Mesendoderm (in vitro differentiated cells): ENCODE measurements at regions not wholly inside any gene's neighbourhood (a gene's known extent, or its start where the extent isn't known, plus 50 kb on each side); places are given as distances from the start of the nearest gene placed in this dataset.
A peak's percentile ranks its signal among the peaks of the same experiment; 100 is the strongest.

Experiments used
- DNase-seq: peaks from one replicate; pipeline ENCODE4 v3.0.0; 2013
- H2AK5ac ChIP-seq: 2 replicates; pipeline ENCODE4 v1.6.1; 2013; ENCODE audit warnings: low read length, inconsistent platforms
- H2BK120ac ChIP-seq: 2 replicates; pipeline ENCODE4 v1.6.1; 2013; ENCODE audit warnings: low read depth, mild to moderate bottlenecking, low read length, moderate library complexity, mixed read lengths
- H2BK15ac ChIP-seq: replicated peaks from 2 replicates; pipeline ENCODE4 v1.6.1; 2013; ENCODE audit warnings: low read depth, mild to moderate bottlenecking, moderate library complexity
- H2BK5ac ChIP-seq: 2 replicates; pipeline ENCODE4 v1.6.1; 2013; ENCODE audit warnings: low read length, inconsistent platforms
- H3K18ac ChIP-seq: 2 replicates; pipeline ENCODE4 v1.6.1; 2013; ENCODE audit warnings: mild to moderate bottlenecking, low read length, mixed read lengths
- H3K23ac ChIP-seq: one replicate; pipeline ENCODE4 v1.6.1; 2013; ENCODE audit warnings: low read length
- H3K27ac ChIP-seq: 2 replicates; pipeline ENCODE4 v1.5.1; 2013; ENCODE audit warnings: low read depth, mild to moderate bottlenecking, inconsistent platforms, low read length, moderate library complexity
- H3K27me3 ChIP-seq: 2 replicates; pipeline ENCODE4 v1.6.1; 2013; ENCODE audit warnings: low read length, control low read depth, mild to moderate bottlenecking, inconsistent platforms; ENCODE audit not compliant: insufficient read depth, poor library complexity
- H3K36me3 ChIP-seq: 2 replicates; pipeline ENCODE4 v1.6.1; 2013; ENCODE audit warnings: low read length, inconsistent platforms; ENCODE audit not compliant: control insufficient read depth, insufficient read depth
- H3K4ac ChIP-seq: one replicate; pipeline ENCODE4 v1.6.1; 2013; ENCODE audit warnings: low read depth, mild to moderate bottlenecking, low read length, moderate library complexity
- H3K4me1 ChIP-seq: 2 replicates; pipeline ENCODE4 v1.6.1; 2013; ENCODE audit warnings: low read depth, low read length, inconsistent platforms; ENCODE audit not compliant: control insufficient read depth
- H3K4me2 ChIP-seq: 2 replicates; pipeline ENCODE4 v1.6.1; 2013; ENCODE audit warnings: low read length
- H3K4me3 ChIP-seq: 2 replicates; pipeline ENCODE4 v1.5.1; 2013; ENCODE audit warnings: mild to moderate bottlenecking, low read length
- H3K56ac ChIP-seq: one replicate; pipeline ENCODE4 v1.6.1; 2013; ENCODE audit warnings: low read length
- H3K79me1 ChIP-seq: 2 replicates; pipeline ENCODE4 v1.6.1; 2013; ENCODE audit warnings: low read length, inconsistent platforms
- H3K79me2 ChIP-seq: 2 replicates; pipeline ENCODE4 v1.6.1; 2013; ENCODE audit warnings: mild to moderate bottlenecking, low read length; ENCODE audit not compliant: control insufficient read depth, insufficient read depth
- H3K9ac ChIP-seq: 2 replicates; pipeline ENCODE4 v1.6.1; 2013; ENCODE audit warnings: low read length, inconsistent platforms
- H4K5ac ChIP-seq: one replicate; pipeline ENCODE4 v1.6.1; 2013; ENCODE audit warnings: low read length
- H4K8ac ChIP-seq: one replicate; pipeline ENCODE4 v1.6.1; 2013; ENCODE audit warnings: low read depth, mild to moderate bottlenecking, control low read depth, low read length, moderate library complexity
- WGBS: extraction: QIAGEN DNeasy Blood & Tissue Kit; methylation state at CpG from one replicate; pipeline ENCODE4 v1.1.7; 2013; ENCODE audit warnings: low lambda C conversion rate, missing lambda C conversion rate; ENCODE audit not compliant: insufficient coverage; ENCODE audit errors: extremely low coverage; 5-methylcytosine and 5-hydroxymethylcytosine counted together

- Histone ChIP-seq H3K4ac (no peak overlapping the region), H3K4me2 (no peak overlapping the region)
These were observed 70.3 kb upstream of the MC3R start for GRCh38 chr20:56178219-56178618.

DNA sequence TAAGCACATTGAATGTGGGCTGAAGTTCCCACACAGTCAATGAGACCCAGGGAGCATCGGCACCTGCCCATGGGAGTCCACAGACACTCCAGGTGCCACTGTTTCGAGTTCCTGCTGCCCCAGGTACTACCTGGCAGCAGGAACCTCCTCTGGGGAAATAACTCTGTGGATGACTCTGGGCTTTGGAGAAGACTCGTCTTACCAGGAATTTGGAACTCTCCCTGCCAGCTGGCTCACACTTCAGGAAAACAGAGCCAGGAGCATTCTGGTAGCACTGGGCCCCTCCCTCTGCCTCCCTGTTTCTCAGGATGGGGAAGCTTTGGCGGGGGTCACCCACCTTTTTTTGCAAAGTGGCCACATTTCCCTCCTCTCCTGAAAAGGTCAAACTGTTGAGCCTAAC lies 69.5 kb upstream of the MC3R start:
- Histone ChIP-seq H3K23ac (no peak overlapping the region), H3K79me1 (no peaks in the 10 kb centered on the region), H3K18ac (no peak overlapping the region), H3K4me1 (no peaks in the 10 kb centered on the region), H3K79me2 (no peaks in the 10 kb centered on the region), H3K4ac (no peak overlapping the region), H2BK5ac (no peak overlapping the region), H2AK5ac (no peak overlapping the region), H3K56ac (no peak overlapping the region), H3K4me3 (no peak overlapping the region), H3K27ac (no peak overlapping the region), H3K9ac (no peak overlapping the region), H2BK120ac (no peak overlapping the region), H4K5ac (no peak overlapping the region), H3K4me2 (no peak overlapping the region), H4K8ac (no peak overlapping the region), H3K27me3 (no peaks in the 10 kb centered on the region), H3K36me3 (no peaks in the 10 kb centered on the region), H2BK15ac (no peak overlapping the region)
- no CpG with 5 or more reads among the region's 4 CpGs for WGBS
- peak; percentile 6 for DNase-seq

More at GRCh38 chr20:56178219-56178618, 70.3 kb upstream of the MC3R start:
- no peak overlapping the region for H2BK15ac ChIP-seq
- no peak overlapping the region for H2AK5ac ChIP-seq
- H2BK5ac ChIP-seq: no peak overlapping the region
- H3K18ac ChIP-seq: no peak overlapping the region
- no CpG with 5 or more reads among the region's 6 CpGs for WGBS
- peak; percentile 30 for DNase-seq
- H4K5ac ChIP-seq: no peak overlapping the region
- H3K27ac ChIP-seq: no peak overlapping the region
- H4K8ac ChIP-seq: no peak overlapping the region
- no peaks in the 10 kb centered on the region for H3K36me3 ChIP-seq
- no peak overlapping the region for H3K4me3 ChIP-seq
- no peak overlapping the region for H3K56ac ChIP-seq
- no peaks in the 10 kb centered on the region for H3K27me3 ChIP-seq
- H3K23ac ChIP-seq: no peak overlapping the region
- no peaks in the 10 kb centered on the region for H3K4me1 ChIP-seq
- no peak overlapping the region for H2BK120ac ChIP-seq
- H3K79me1 ChIP-seq: no peaks in the 10 kb centered on the region
- H3K9ac ChIP-seq: no peak overlapping the region
- no peaks in the 10 kb centered on the region for H3K79me2 ChIP-seq

- Histone ChIP-seq H2BK15ac (no peak overlapping the region), H3K4me1 (no peaks in the 10 kb centered on the region), H3K4ac (no peak overlapping the region), H3K79me2 (no peaks in the 10 kb centered on the region), H3K27ac (no peak overlapping the region), H3K27me3 (no peaks in the 10 kb centered on the region), H3K9ac (no peak overlapping the region), H4K5ac (no peak overlapping the region), H2BK120ac (no peak overlapping the region), H3K23ac (no peak overlapping the region), H4K8ac (no peak overlapping the region), H2AK5ac (no peak overlapping the region), H3K56ac (no peak overlapping the region), H2BK5ac (no peak overlapping the region), H3K4me3 (no peak overlapping the region), H3K18ac (no peak overlapping the region), H3K79me1 (no peaks in the 10 kb centered on the region), H3K4me2 (no peak overlapping the region), H3K36me3 (no peaks in the 10 kb centered on the region)
- DNase-seq: peak; percentile 5
- WGBS: no CpG with 5 or more reads among the region's 1 CpG
These were observed 66.9 kb upstream of the MC3R start for GRCh38 chr20:56181583-56181982.

- WGBS: no CpG with 5 or more reads among the region's 7 CpGs
- Histone ChIP-seq H3K4me1 (no peaks in the 10 kb centered on the region), H3K56ac (no peak overlapping the region), H3K4ac (no peak overlapping the region), H4K5ac (no peak overlapping the region), H2AK5ac (no peak overlapping the region), H2BK5ac (no peak overlapping the region), H3K4me3 (no peak overlapping the region), H3K27me3 (no peaks in the 10 kb centered on the region), H3K9ac (no peak overlapping the region), H3K36me3 (no peaks in the 10 kb centered on the region), H3K79me1 (no peaks in the 10 kb centered on the region), H3K79me2 (no peaks in the 10 kb centered on the region), H4K8ac (no peak overlapping the region), H2BK15ac (no peak overlapping the region), H3K18ac (no peak overlapping the region), H3K27ac (no peak overlapping the region), H2BK120ac (no peak overlapping the region), H3K4me2 (no peak overlapping the region), H3K23ac (no peak overlapping the region)
- peak; percentile 54 for DNase-seq
These were observed 60.9 kb upstream of the MC3R start for GRCh38 chr20:56187534-56188165.

GRCh38 chr20:56194042-56194441 lies 54.5 kb upstream of the MC3R start:
- Histone ChIP-seq H4K8ac (no peak overlapping the region), H3K23ac (no peak overlapping the region), H3K4me3 (no peak overlapping the region), H3K4me1 (no peaks in the 10 kb centered on the region), H3K27me3 (no peaks in the 10 kb centered on the region), H3K4ac (no peak overlapping the region), H2BK5ac (no peak overlapping the region), H3K56ac (no peak overlapping the region), H3K36me3 (no peaks in the 10 kb centered on the region), H3K4me2 (no peak overlapping the region), H3K27ac (no peak overlapping the region), H2BK120ac (no peak overlapping the region), H3K79me1 (no peaks in the 10 kb centered on the region), H4K5ac (no peak overlapping the region), H3K79me2 (no peaks in the 10 kb centered on the region), H2BK15ac (no peak overlapping the region), H3K9ac (no peak overlapping the region), H2AK5ac (no peak overlapping the region), H3K18ac (no peak overlapping the region)
- no peak for DNase-seq
- no CpG with 5 or more reads among the region's 5 CpGs for WGBS

DNA sequence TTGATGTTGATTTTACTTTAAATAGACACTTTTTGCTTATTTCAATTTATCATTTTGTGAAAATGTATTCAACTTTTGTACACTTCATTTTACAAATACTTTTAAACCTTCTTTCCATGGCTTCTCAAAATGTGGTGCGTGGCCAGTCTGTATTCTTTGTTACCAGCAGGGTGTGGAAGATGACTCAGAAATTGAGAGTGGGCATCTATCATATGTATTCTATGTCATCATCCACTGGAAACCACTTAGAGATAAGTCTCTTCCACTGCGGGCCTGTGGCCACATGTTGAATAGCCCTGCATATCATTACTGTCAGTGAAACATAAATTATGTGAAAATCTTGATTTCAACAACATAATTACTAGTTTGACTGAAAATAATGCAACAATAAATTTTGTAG lies 52.6 kb upstream of the MC3R start:
- no peaks in the 10 kb centered on the region for H3K4me1 ChIP-seq
- H3K4me3 ChIP-seq: no peak overlapping the region
- H3K36me3 ChIP-seq: no peaks in the 10 kb centered on the region
- no peak overlapping the region for H3K4ac ChIP-seq
- H3K9ac ChIP-seq: no peak overlapping the region
- H3K79me2 ChIP-seq: no peaks in the 10 kb centered on the region
- no peaks in the 10 kb centered on the region for H3K79me1 ChIP-seq
- DNase-seq: no peak
- H3K27me3 ChIP-seq: no peaks in the 10 kb centered on the region
- H3K4me2 ChIP-seq: no peak overlapping the region
- no peak overlapping the region for H3K23ac ChIP-seq
- H2BK15ac ChIP-seq: no peak overlapping the region
- H2BK120ac ChIP-seq: no peak overlapping the region
- no CpG with 5 or more reads among the region's 2 CpGs for WGBS
- H3K27ac ChIP-seq: no peak overlapping the region
- no peak overlapping the region for H3K18ac ChIP-seq
- no peak overlapping the region for H4K5ac ChIP-seq
- H4K8ac ChIP-seq: no peak overlapping the region
- H2AK5ac ChIP-seq: no peak overlapping the region
- H2BK5ac ChIP-seq: no peak overlapping the region
- H3K56ac ChIP-seq: no peak overlapping the region
